GM12801 (cell line): ENCODE measurements at regions not wholly inside any gene's neighbourhood (a gene's known extent, or its start where the extent isn't known, plus 50 kb on each side); places are given as distances from the start of the nearest gene placed in this dataset.

Experiments used
- TF ChIP-seq, protein P1 (sequence below): IDR thresholded peaks from one replicate; pipeline ENCODE4 v1.5.1; 2011; ENCODE audit warnings: control low read depth; ENCODE audit not compliant: insufficient read length; ENCODE audit errors: extremely low read depth

DNA sequence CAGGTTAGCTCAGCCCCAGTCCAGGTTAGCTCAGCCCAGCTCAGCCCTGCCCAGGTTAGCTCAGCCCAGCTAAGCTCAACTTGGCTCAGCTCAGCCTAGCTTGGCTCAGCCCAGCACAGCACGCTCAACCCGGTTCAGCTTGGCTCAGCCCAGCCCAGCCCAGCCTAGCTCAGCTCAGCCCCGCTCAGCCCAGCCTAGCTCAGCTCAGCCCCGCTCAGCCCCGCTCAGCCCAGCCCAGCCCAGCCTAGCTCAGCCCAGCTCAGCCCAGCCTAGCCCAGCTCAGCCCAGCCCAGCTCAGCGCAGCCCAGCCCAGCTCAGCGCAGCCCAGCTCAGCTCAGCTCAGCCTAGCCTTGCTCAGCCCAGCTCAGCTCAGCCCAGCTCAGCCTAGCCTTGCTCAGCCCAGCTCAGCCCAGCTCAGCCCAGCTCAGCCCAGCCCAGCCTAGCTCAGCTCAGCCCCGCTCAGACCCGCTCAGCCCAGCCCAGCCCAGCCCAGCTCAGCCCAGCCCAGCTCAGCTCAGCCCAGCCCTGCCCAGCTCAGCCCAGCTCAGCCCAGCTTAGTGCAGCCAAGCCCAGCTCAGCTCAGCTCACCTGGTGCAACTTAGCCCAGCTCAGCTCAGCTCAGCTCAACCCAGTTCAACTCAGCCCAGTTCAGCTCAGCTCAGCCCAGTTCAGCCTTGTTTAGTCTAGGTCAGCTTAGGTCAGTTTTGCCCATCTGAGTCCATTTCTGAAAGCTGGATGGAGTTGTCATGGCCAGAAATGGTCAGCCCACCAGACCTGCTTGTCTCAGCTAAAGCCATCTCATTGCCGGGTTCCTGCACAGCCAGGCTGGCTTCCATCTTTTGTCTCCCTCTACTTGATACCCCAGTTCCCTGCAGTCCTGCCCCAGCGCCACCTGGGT lies 333.6 kb downstream of the TMEM121 start:
- TF ChIP-seq, protein P1, sequence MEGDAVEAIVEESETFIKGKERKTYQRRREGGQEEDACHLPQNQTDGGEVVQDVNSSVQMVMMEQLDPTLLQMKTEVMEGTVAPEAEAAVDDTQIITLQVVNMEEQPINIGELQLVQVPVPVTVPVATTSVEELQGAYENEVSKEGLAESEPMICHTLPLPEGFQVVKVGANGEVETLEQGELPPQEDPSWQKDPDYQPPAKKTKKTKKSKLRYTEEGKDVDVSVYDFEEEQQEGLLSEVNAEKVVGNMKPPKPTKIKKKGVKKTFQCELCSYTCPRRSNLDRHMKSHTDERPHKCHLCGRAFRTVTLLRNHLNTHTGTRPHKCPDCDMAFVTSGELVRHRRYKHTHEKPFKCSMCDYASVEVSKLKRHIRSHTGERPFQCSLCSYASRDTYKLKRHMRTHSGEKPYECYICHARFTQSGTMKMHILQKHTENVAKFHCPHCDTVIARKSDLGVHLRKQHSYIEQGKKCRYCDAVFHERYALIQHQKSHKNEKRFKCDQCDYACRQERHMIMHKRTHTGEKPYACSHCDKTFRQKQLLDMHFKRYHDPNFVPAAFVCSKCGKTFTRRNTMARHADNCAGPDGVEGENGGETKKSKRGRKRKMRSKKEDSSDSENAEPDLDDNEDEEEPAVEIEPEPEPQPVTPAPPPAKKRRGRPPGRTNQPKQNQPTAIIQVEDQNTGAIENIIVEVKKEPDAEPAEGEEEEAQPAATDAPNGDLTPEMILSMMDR: no peak

DNA sequence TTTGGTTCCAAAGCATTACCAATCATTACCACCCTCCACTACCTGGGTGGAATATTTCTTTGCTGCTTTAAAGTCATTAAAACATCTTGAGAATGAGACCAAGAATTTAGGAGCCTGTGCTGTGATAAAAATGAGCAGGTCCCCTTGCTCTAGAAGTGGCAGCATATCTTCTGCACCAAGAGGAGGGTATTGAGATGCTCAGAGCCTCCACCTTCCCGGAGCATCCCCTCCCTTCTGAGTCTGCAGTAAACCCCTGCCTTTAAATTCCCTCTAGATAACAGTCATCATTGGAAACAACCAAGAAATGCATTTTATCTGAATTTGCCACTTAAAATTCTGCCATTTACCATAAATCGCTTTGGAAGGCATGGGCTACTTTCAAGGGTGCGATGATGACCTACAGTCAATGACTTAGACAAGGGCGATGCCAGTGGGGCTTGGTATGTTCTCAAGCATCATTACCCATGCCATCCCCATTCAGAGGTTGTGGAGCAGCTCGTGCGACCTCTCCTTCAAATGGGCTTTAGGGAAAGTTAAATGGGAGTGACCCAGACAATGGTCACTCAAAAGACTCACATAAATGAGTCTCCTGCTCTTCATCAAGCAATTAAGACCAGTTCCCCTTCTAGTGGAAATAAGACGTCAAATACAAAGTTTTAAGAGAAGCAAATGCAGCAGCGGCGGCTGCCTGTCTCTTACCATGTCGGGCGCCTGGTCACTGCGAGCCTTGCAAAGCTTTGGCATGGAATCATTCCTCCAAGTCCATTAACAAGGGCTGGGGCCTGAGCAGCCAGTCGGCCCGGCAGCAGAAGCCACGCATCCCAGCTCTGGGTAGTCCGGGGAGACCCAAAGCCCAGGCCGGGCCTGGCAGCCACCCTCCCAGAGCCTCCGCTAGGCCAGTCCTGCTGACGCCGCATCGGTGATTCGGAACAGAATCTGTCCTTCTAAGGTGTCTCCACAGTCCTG lies 334.5 kb downstream of the TMEM121 start:
- TF ChIP-seq, protein P1: no peak

DNA sequence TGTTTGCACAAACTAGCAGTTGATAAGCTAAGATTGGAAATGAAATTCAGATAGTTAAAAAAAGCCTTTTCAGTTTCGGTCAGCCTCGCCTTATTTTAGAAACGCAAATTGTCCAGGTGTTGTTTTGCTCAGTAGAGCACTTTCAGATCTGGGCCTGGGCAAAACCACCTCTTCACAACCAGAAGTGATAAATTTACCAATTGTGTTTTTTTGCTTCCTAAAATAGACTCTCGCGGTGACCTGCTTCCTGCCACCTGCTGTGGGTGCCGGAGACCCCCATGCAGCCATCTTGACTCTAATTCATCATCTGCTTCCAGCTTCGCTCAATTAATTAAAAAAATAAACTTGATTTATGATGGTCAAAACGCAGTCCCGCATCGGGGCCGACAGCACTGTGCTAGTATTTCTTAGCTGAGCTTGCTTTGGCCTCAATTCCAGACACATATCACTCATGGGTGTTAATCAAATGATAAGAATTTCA lies 335.6 kb downstream of the TMEM121 start:
- TF ChIP-seq, protein P1: no peak

DNA sequence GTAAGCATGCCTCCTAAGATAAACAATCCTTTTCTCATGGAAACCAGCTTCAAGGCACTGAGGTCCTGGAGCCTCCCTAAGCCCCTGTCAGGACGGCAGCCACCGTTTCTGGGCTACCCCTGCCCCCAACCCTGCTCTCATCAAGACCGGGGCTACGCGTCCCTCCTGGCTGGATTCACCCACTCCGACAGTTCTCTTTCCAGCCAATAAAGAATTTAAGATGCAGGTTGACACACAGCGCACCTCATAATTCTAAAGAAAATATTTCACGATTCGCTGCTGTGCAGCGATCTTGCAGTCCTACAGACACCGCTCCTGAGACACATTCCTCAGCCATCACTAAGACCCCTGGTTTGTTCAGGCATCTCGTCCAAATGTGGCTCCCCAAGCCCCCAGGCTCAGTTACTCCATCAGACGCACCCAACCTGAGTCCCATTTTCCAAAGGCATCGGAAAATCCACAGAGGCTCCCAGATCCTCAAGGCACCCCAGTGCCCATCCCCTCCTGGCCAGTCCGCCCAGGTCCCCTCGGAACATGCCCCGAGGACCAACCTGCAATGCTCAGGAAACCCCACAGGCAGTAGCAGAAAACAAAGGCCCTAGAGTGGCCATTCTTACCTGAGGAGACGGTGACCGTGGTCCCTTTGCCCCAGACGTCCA lies 336.3 kb downstream of the TMEM121 start:
- TF ChIP-seq, protein P1: no peak

DNA sequence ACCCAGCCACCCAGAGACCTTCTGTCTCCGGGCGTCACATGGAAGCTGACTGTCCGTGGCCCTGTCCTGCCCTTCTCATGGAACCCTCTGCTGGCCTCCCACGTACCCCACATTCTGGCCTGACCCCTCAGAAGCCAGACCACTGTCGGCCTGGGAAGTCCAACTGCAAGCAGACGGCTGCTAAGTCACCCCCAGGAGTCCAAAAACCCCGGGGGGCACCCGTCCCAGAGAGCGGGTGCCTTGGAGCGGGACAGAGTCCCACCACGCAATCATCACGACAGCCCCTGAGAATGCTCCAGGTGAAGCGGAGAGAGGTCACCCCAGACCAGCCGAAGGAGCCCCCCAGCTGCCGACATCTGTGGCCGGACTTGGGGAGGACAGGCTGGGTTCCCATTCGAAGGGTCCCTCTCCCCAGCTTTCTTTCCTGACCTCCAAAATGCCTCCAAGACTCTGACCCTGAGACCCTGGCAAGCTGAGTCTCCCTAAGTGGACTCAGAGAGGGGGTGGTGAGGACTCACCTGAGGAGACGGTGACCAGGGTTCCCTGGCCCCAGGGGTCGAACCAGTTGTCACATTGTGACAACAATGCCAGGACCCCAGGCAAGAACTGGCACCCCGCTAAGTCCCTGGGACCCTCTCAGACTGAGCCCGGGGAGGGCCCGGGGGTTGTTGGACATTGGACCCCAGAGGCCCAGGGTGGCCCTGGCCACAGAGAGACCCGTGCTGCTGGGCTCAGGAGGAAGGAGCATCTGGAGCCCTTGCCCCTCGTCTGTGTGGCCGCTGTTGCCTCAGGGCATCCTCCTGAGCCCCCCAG lies 337.1 kb downstream of the TMEM121 start:
- TF ChIP-seq, protein P1: no peak

DNA sequence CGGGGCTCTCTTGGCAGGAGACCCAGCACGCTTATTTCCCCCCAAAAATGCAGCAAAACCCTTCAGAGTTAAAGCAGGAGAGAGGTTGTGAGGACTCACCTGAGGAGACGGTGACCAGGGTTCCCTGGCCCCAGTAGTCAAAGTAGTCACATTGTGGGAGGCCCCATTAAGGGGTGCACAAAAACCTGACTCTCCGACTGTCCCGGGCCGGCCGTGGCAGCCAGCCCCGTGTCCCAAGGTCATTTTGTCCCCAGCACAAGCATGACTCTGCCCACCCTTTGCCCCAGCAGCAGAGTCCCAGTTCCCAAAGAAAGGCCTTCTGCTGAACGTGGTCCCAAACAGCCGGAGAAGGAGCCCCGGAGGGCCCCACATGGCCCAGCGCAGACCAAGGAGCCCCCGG lies 337.7 kb downstream of the TMEM121 start:
- TF ChIP-seq, protein P1: no peak
